Uterus (tissue), 3 donors: ENCODE measurements at regions not wholly inside any gene's neighbourhood (a gene's known extent, or its start where the extent isn't known, plus 50 kb on each side); places are given as distances from the start of the nearest gene placed in this dataset.

Experiments used
- DNase-seq, 2 donors: peaks; one replicate each; pipeline ENCODE4 v3.0.0-alpha.2; 2019 to 2020
- H3K27ac ChIP-seq, 2 donors: fragments of 200-600 bp; sonication (generic); 1 replicate in 1 of 2; 2 replicates in 1 of 2; pipeline ENCODE4 v1.5.1; 2016 to 2018
- H3K27me3 ChIP-seq, 2 donors: fragments of 200-600 bp; sonication (generic); one replicate each; pipeline ENCODE4 v1.5.1; 2018 to 2019; ENCODE audit warnings: control low read depth in 1 of 2
- H3K36me3 ChIP-seq, 2 donors: fragments of 200-600 bp; sonication (generic); one replicate each; pipeline ENCODE4 v1.5.1; 2019; ENCODE audit warnings: control low read depth in 1 of 2
- H3K4me1 ChIP-seq, 2 donors: fragments of 200-600 bp; sonication (generic); one replicate each; pipeline ENCODE4 v1.5.1; 2018 to 2019; ENCODE audit warnings: control low read depth in 1 of 2
- H3K4me3 ChIP-seq, 2 donors: fragments of 200-600 bp; sonication (generic); 1 replicate in 1 of 2; 2 replicates in 1 of 2; pipeline ENCODE4 v1.5.1; 2018 to 2019; ENCODE audit warnings: mild to moderate bottlenecking in 1 of 2
- H3K9me3 ChIP-seq, 2 donors: fragments of 200-600 bp; sonication (generic); one replicate each; pipeline ENCODE4 v1.5.1; 2019; ENCODE audit warnings: control low read depth in 1 of 2
- POLR2A ChIP-seq, 2 donors: fragments of 450-650 bp; IDR thresholded peaks; one replicate each; pipeline ENCODE4 v1.6.1; 2016; ENCODE audit warnings: antibody characterized with exemption in 2 of 2, mild to moderate bottlenecking in 1 of 2, moderate library complexity in 1 of 2
- intact Hi-C: fragments of 100-400 bp; cut with DNase I; formaldehyde crosslinking; loops from one replicate; pipeline ENCODE4 v1.15.1; 2023; ENCODE audit warnings: low total_unique reads
- TF ChIP-seq, protein P1 (sequence below), 4 experiments: fragments of 200-600 bp in 2 of 4; fragments of 450-650 bp in 2 of 4; sonication (generic) in 2 of 4; IDR thresholded peaks; one replicate each; pipeline ENCODE4 v1.5.1; 2016 to 2019; ENCODE audit warnings: antibody characterized with exemption in 4 of 4, mild to moderate bottlenecking in 2 of 4, moderate library complexity in 1 of 4
- donor health status: DM: yes; HTN: yes; CAD: no.

DNA sequence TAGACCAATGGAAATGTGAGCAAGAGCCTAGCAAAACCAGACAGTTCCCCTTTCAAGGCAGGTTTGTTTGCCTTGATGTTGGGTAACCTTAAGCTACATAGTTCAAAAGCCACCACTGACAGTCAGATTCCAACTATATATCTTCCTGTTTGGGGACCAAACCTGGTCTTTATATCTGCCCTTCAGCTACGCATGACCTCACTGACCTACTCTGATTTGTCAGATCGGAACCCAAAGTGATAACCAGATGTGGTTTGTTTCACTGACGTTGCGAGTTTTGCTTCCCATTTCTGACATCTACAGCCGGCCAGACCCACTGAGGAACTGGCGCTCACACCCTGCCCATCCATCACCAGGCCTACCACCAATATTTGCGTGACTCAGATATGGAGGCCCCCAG, 361.1 kb upstream of the CHRM3 start:
- Histone ChIP-seq H3K27me3 (no peaks in the 10 kb centered on the region), H3K4me3 (no peak overlapping the region), H3K4me1 (no peaks in the 10 kb centered on the region), H3K36me3 (no peaks in the 10 kb centered on the region), H3K9me3 (no peaks in the 10 kb centered on the region), H3K27ac (no peak overlapping the region)
- intact Hi-C loops = no loop called here
- TF ChIP-seq, protein P1, sequence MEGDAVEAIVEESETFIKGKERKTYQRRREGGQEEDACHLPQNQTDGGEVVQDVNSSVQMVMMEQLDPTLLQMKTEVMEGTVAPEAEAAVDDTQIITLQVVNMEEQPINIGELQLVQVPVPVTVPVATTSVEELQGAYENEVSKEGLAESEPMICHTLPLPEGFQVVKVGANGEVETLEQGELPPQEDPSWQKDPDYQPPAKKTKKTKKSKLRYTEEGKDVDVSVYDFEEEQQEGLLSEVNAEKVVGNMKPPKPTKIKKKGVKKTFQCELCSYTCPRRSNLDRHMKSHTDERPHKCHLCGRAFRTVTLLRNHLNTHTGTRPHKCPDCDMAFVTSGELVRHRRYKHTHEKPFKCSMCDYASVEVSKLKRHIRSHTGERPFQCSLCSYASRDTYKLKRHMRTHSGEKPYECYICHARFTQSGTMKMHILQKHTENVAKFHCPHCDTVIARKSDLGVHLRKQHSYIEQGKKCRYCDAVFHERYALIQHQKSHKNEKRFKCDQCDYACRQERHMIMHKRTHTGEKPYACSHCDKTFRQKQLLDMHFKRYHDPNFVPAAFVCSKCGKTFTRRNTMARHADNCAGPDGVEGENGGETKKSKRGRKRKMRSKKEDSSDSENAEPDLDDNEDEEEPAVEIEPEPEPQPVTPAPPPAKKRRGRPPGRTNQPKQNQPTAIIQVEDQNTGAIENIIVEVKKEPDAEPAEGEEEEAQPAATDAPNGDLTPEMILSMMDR (IDR thresholded peaks at IDR 0.05) = no peak
- no peak for TF ChIP-seq POLR2A (IDR thresholded peaks at IDR 0.05)
- DNase-seq = no peak

DNA sequence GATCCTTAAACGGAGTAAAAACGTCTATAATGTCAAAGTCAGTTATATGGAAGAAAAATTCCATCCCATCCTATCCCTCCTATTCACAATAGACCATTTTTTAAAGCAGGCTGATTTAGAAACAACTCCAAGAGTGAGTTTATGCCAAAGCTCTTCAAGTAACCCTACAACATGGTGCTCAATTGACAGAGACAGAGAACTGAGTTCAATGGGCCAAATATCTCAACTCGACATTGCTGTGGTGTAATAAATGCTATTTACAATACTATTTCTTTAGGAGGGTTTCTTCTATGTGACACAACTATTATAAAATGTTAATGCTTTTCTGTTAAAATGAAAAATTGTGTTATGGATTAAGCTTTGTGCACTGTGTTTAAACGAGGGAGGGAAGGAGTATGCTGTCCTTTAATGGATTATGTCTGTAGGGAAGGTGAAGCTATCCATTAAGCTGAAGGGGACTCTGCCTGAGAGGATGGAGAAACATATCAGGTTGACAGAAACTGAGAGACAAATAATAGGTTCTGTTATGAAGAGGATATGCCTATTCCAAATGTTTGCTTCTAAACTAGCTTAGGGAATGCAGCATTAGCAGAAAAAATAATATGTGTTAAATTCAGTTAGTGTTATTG, 362.5 kb upstream of the CHRM3 start:
- TF ChIP-seq POLR2A (IDR thresholded peaks at IDR 0.05) = no peak
- TF ChIP-seq, protein P1 (IDR thresholded peaks at IDR 0.05) = no peak
- intact Hi-C loops = no loop called here
- Histone ChIP-seq H3K4me1 (no peaks in the 10 kb centered on the region), H3K9me3 (no peaks in the 10 kb centered on the region), H3K36me3 (no peaks in the 10 kb centered on the region), H3K4me3 (no peak overlapping the region), H3K27ac (no peak overlapping the region), H3K27me3 (no peaks in the 10 kb centered on the region)
- no peak for DNase-seq

DNA sequence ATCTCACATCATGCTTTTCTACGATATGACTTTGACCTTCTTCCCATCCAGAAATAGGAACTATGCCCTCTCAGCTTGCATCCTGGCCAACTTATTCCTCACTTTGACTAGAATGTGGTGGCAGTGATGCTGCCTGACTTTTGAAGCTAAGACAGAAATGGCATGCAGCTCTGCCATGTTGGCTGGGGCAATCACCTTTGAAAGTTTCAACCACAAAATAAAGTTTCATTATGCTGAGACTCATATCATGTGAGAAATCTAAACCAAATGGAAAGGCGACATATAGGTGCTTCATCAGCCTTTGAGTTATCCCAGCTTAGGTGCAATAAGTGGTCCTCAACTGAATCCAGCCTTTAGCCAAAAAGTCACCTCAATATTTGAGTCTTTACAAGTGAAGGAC, 370.0 kb upstream of the CHRM3 start:
- Histone ChIP-seq H3K9me3 (no peaks in the 10 kb centered on the region), H3K27me3 (no peaks in the 10 kb centered on the region), H3K36me3 (no peaks in the 10 kb centered on the region), H3K27ac (no peak overlapping the region), H3K4me3 (no peak overlapping the region), H3K4me1 (no peaks in the 10 kb centered on the region)
- intact Hi-C loops = no loop called here
- no peak for DNase-seq
- no peak for TF ChIP-seq POLR2A (IDR thresholded peaks at IDR 0.05)
- TF ChIP-seq, protein P1 (IDR thresholded peaks at IDR 0.05) = no peak

DNA sequence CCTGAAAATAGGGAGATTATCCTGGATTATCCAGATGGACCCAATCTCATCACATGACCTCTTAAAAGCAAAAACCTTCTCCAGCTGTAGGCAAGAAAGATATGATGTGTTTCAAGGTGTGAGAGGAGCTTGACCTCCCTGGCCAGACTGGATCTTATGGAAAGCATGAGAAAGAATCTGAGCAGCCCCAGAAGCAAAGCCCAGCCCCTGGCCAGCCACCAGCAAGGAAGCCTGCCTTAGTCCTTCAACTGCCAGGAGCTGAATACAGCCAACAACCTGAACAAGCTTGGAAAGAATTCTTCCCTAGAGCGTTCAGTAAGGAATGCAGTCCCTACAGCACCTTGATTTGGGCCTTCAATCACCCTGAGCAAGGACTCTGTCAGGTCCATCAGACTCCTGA, 375.0 kb upstream of the CHRM3 start:
- Histone ChIP-seq H3K36me3 (no peaks in the 10 kb centered on the region), H3K4me1 (no peaks in the 10 kb centered on the region), H3K27ac (no peak overlapping the region), H3K9me3 (no peaks in the 10 kb centered on the region), H3K27me3 (no peaks in the 10 kb centered on the region), H3K4me3 (no peak overlapping the region)
- intact Hi-C loops = no loop called here
- no peak for DNase-seq
- TF ChIP-seq, protein P1 (IDR thresholded peaks at IDR 0.05) = no peak
- no peak for TF ChIP-seq POLR2A (IDR thresholded peaks at IDR 0.05)

DNA sequence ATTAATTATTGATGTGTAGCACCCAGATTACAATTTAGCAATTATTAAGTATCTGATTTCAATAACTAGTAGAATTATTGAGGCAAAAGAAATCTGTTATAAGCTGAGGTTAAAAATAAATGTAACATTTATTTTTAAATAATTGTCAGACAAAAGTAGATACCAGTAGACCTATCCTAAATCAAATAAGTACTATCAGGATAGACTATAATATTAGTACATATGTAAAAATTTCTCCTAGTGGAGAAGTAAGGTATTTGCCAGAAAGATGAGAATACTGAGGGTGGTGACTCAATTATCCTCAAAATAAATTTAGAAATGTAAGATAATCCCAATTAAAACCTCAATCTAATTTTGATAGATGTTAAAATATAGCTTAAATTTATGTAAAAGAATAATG, 377.8 kb upstream of the CHRM3 start:
- Histone ChIP-seq H3K9me3 (no peaks in the 10 kb centered on the region), H3K4me3 (no peak overlapping the region), H3K4me1 (no peaks in the 10 kb centered on the region), H3K27ac (no peak overlapping the region), H3K36me3 (no peaks in the 10 kb centered on the region), H3K27me3 (no peaks in the 10 kb centered on the region)
- no peak for DNase-seq
- TF ChIP-seq, protein P1 (IDR thresholded peaks at IDR 0.05) = no peak
- TF ChIP-seq POLR2A (IDR thresholded peaks at IDR 0.05) = no peak
- intact Hi-C loops = no loop called here
